ENCODE measurements at regions not wholly inside any gene's neighbourhood (a gene's known extent, or its start where the extent isn't known, plus 50 kb on each side); places are given as distances from the start of the nearest gene placed in this dataset.

DNA sequence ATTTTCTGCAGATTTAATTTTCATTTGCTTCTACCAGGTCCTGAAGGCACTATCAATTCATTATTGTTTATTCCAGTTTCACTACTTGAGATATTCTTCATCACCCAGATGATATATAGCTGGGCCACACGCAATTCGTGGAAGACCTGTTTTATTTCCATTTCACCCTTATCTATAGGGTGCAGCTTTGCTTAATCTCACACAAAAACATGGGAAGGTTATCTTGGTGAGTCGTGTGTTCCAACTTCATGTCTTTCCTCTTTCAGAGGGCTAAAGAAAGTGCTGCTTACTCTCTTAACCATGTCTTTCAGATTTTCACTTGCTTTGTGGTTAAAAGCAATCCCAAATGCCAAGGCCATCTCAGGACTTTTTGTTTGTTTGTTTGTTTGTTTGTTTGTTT, 194.0 kb downstream of the SOD2 start:
- TF ChIP-seq, protein P1, sequence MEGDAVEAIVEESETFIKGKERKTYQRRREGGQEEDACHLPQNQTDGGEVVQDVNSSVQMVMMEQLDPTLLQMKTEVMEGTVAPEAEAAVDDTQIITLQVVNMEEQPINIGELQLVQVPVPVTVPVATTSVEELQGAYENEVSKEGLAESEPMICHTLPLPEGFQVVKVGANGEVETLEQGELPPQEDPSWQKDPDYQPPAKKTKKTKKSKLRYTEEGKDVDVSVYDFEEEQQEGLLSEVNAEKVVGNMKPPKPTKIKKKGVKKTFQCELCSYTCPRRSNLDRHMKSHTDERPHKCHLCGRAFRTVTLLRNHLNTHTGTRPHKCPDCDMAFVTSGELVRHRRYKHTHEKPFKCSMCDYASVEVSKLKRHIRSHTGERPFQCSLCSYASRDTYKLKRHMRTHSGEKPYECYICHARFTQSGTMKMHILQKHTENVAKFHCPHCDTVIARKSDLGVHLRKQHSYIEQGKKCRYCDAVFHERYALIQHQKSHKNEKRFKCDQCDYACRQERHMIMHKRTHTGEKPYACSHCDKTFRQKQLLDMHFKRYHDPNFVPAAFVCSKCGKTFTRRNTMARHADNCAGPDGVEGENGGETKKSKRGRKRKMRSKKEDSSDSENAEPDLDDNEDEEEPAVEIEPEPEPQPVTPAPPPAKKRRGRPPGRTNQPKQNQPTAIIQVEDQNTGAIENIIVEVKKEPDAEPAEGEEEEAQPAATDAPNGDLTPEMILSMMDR (IDR thresholded peaks at IDR 0.05): no peak
- no peak for TF ChIP-seq EZH2 (IDR thresholded peaks at IDR 0.05; ENCODE audit: borderline replicate concordance, insufficient read depth, low read depth, low read length, poor library complexity, severe bottlenecking)

Data from B cell (primary cell).